ENCODE measurements at regions not wholly inside any gene's neighbourhood (a gene's known extent, or its start where the extent isn't known, plus 50 kb on each side); places are given as distances from the start of the nearest gene placed in this dataset.

DNA sequence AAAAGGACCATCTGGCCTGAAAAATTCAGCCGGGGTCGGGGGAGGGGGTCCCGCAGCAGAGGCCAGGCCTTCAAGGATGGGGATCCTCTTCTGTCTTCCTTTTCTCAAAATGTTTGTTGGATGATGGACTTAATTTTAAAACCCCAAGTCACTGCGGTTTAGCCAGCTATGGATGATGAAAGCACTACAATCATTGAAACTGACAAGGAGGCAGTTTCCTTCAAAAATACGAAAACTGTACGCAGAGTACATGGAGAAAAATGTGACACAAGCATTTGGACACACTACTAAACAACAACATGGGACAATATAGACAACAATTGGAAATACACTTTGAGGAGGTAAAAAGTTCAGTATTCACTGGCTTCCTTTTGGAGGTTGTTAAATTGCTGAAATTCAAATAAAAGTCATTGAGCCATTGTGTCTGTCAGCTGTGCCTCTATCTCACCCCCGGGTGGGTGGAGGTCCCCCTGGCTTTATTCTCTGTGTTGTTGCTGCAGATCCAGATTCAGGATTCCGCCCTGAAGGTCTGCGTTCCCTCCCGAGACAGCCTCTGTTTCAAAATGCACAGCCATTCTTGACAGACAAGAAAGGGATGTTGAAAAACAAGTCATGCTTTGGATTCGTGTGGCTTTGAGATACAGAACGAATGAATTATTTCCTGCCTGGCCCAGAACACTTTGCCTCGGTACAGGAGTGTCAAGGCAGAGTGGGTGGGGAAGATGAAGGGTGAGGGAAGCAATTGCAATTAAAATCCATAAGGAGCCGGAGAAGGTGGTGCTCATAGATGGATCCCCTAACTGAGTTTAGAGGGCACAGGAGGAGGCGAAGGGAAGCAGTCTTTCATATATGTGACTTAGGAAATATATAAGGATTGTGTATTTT, 118.2 kb downstream of the TTLL2 start:
- no peak for DNase-seq

DNA sequence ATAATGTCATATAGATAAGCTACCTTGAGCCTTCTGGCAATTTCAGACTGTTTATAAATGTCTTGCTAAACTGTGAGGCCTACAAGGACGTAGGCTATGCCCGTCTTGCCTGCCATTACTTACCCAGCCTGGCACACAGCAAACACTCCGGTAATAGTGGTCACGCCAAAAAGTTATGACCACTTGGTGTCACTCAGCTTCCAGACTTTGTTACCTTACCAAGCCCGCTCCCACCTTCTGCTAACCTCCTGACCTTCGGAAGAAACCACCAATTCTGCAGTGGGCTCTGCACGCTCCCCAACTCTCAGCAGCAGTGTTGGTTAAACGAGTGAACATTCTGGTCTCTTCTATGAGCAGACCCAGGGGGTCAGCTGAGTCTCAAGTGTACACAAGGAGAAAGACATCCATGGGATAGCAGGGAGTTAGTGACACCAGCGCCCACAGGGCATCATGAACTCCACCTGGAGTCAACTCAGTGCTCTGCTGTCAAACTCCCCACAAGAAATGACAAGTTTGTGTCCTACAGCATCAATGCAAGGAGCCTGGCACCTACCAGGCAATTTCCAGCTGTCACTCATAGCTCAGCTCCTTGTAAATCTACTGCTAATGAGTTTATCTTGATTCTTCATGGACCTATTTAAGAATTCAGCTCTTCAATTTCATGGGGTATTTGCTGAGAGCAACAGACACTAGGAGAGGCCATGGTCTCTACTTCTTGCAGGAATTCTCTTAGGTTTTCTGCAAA, 119.9 kb downstream of the TTLL2 start:
- no peak for DNase-seq

DNA sequence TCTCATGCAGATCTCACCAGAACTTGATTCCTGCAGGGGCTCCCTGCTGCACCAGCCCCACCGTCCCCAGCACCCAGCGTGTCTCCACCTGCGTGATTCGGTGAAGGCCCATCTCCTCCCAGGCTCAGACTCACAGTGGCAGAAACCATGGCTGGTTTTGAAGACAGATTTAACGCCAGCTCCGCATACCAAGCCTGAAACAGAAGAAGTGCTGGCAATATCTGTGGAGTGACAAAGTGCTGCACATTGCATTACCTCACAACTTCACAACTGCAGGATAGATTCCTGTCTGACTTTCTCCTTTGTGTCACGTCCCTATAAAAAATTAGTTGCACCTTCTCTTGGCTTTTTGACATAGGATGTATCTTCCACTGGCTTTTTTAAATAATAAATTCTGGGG, 120.7 kb downstream of the TTLL2 start:
- no peak for DNase-seq

GRCh38 chr6:167446046-167446445, 121.2 kb downstream of the TTLL2 start:
- no peak for DNase-seq

GRCh38 chr6:167446971-167447370, 122.1 kb downstream of the TTLL2 start:
- no peak for DNase-seq

DNA sequence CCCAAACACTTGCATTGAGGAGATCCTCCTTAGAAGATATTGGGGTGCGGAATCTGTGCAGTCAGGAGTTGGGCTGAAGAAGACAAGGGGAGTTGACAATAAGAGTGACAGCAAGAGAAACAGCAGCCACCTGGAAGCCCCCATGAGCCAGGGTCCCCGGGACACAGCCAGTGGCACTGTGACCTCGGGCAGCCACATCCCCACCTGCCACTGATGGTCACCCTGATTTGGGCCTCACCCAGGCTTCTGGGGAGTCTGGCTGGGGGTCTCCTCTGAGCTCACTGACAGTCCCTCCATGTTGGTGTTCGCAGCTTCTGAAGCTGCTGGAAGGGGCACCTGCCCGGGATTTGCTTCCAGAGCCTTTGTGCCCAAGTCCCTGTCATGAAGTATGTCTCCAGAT, 123.5 kb downstream of the TTLL2 start:
- DNase-seq: no peak

DNA sequence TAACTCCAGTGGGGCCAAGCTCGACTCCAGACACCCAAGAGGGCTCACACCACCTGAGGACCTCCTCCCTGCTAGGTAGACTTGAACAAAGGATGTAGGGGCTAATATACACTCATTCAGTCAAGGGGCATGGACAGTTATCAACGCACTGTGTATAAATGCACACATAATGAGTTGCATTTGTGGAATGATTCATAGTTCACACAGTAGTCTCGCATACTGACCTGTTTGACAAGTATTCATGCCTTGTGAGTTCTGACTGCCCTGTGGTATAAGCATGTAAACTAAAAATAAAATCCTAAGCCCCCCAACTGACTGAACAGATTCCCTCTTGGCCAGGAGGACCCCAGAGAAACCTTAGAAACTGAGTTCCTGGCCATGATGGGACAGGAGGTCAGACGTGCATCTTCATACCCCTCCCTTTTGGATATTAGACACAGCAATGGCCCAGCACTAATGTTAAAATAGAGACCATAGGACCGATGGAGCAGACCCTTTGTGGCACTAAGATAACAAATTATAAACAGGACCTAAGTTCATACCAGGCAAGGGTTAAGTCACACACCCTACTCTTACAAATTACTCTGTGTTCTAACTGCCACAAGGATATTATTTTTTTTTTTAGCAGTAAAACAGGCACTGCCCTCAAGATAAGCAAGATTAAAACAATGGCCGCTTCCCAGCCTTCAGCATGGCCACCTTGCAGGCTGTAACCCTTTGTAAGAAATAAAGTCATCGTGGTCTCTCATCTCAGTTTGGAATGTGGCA, 124.4 kb downstream of the TTLL2 start:
- no peak for DNase-seq

DNA sequence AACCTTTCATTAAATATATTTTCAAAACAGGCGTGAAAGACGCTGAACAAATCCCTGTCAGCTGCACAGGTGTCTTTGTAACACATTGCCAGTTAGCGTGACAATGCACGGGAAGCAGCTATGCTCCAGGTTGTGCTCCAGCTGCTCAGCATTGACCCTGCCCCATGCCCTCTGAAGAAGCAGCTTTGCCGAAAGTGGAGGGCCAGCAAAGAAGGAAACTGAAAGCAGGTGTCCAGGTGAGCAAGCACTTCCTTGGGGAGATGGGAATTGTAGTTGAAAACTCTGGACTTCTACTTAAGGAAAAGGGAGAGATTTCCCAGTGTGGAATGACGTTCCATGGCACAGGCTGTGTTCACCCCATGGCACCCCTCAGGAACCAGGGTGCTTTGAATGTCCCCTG, 125.7 kb downstream of the TTLL2 start:
- no peak for DNase-seq

DNA sequence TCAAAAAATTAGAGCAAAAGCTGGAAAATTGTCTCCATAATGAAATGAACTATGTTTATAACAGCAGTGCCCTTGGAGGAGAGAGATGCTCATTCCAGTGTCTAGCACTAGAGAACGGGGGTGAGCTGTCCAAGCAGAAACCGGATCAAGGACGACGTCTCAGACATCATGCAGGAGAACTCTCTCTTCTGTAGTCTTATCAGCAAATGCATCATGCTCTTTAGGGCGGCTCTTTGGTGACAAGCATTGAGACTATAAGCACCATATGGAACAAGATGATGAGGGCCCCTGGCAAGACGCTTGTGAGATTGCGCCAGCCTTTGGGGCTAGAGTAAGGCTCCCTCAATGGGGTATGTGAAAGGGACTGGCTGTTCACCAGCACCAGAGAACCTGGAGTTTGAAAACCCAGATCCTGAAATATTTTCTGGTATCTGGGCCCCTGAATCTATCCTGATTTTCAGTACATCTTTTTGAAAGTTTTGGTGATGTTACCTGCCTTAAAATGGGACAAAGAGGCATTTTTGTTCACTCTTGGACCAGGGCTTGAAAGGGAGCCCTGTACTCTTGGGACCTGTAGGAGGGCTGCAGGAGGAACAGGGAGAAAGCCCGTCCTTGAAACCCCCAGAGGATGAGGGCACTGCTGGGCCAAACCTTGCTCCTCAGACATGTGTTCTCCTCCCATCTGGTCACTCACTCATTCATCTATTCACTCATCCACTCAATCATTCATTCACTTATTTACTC, 127.6 kb downstream of the TTLL2 start:
- DNase-seq: no peak

DNA sequence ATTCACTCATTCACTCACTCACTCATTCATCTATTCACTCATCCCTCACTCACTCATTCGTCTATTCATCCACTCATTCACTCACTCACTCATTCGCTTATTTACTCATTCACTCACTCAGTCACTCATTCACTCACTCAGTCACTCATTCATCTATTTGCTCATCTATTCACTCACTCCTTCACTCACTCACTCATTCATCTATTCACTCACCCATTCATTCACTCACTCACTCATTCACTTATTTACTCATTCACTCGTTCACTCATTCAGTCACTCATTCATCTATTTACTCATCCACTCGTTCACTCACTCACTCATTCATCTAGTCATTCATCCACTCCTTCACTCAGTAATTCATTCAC, 128.2 kb downstream of the TTLL2 start:
- DNase-seq: no peak

DNA sequence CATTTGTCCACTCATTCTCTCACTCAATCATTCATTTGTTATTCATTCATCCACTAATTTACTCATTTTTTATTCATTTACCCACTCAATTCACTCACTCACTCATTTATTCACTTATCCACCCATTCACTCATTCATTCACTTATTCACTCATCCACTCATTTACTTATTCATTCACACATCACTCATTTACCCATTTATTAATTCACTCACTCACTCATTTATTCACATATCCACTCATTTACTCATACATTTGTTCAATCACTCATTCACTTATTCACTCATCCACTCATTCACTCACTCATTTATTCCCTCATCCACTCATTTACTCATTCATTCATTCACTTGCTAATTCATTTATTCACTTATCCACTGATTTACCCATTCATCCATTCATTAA, 129.1 kb downstream of the TTLL2 start:
- no peak for DNase-seq

- DNase-seq: no peak
These were observed 130.5 kb downstream of the TTLL2 start for GRCh38 chr6:167455371-167455770.

- DNase-seq: no peak
These were observed 137.8 kb downstream of the TTLL2 start for GRCh38 chr6:167462514-167463312.

DNA sequence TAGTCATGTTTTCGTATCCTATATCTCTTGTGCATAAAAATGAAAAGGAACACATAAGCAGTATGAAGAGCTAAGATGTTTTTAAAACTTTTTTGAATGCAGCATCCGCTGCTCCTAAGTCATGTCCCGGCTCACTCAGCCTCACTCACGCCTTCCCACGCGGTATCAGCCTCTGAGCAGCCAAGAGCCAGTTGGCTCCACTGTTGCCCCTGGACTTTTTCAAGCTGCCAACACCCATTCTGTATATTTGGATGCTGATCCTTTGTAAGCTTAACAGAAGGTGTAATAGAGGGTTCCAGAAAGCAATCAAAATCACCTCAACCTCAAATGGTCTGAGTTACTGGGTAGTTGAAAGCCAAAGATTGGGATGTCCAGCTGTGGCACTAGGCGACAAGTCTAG, 139.3 kb downstream of the TTLL2 start:
- no peak for DNase-seq

DNA sequence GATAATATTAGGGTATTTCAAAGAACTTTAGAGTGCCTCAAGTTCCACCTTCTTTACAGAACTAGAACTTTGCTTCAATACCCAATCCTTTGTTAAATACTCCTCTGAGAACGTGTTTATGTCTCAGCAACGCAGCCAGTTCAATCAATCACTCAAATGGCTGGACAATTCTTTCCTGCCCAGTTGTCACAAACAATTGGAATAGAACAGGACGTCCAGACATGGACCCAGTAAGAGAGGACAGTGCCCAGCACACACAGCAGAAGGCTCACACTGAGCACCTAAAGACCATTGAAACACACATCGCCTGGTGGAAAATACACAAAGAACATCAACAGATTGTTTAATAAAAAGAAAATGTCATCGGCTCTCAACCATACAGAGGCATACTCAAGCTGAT, 140.6 kb downstream of the TTLL2 start:
- no peak for DNase-seq

DNA sequence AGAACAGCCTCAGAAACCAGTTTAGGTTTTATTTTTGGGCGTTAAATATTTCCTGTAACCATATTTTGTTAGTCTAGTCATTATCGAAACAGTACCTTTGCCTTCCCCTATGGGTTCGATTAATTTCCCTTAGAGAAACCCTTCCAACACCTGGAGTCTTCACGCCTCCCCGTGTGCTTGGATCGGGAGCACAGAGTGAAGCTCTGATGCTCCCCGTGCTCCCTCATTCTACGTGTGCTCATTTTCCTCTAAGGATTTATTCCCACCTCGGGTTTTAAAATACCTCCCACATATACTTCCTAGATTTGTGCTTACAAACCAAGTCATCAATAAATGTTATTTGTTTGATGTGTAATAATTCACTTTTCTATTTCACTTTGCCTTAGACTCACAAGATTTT, 142.4 kb downstream of the TTLL2 start:
- no peak for DNase-seq

- DNase-seq: no peak
These were observed 143.0 kb downstream of the TTLL2 start for GRCh38 chr6:167467793-167468431.

- DNase-seq: no peak
These were observed 144.2 kb downstream of the TTLL2 start for GRCh38 chr6:167469101-167469500.

- no peak for DNase-seq
These were observed 144.8 kb downstream of the TTLL2 start for GRCh38 chr6:167469672-167470071.

DNA sequence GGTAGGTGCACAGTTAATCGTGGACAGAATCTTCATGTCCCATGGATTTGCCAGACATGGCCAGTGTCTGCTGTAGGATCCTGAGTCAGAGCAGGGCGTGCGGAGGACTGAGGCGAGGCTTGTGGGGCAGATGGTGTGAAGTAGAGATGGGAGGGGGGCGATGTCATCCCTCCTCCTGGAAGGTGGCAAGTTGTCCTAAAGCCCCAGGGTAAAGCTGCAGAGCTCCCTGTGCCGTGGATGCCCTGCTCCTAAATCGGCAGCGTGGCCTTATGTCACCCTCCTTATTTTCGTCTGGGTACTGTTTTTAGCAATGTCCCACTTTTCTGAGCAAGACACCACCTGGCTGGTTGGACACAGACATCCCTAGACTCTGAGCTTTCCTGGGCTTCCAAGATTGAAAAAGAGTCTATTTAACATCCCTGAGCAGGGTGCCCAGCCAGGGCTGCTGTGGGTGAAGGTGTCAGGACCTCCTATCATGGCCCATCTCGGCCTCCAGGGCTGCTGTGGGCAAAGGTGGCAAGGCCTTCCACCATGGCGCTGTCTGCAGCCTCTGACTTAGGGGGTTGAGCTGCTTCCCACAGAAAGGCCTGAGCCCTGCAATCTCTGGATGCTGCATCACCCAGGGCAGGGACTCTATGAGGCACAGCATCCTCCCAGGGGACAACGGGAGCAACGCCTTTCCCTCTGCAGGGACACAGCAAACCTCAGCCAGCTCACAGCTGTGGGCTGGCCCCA, 145.4 kb downstream of the TTLL2 start:
- DNase-seq: no peak
